ENCODE measurements at regions not wholly inside any gene's neighbourhood (a gene's known extent, or its start where the extent isn't known, plus 50 kb on each side); places are given as distances from the start of the nearest gene placed in this dataset.

DNA sequence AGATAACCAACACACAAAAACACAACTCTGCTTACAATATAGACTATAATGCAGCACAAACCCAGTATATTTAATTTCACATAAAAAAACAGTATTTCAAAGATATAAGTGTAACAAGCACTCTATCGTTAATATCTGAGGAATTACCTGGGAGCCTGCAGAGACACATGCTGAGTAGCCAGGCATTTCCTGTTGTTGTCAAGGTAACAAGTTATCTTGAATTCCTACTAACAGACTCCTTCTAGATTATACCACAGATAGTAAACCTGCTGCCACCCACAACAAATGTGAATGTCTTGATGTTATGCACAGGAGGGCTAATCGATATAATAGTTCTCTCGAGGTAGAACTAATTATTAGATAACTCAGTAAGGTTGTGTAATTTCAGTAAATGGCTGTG, 826.0 kb upstream of the PRR20A start:
- H3K27ac Mint-ChIP-seq: no peak overlapping the region
- no peaks in the 10 kb centered on the region for H3K4me1 Mint-ChIP-seq
- DNase-seq (no peak), ATAC-seq (ENCODE audit: low read depth in 2 of 2) (no peak)
- no peaks in the 10 kb centered on the region for H3K27me3 Mint-ChIP-seq
- H3K9me3 Mint-ChIP-seq: peaks cover 0 to 8% (median 2%) of the 10 kb centered on the region in 7 donors
- no peaks in the 10 kb centered on the region for H3K36me3 Mint-ChIP-seq
- H3K4me3 Mint-ChIP-seq: no peak overlapping the region

DNA sequence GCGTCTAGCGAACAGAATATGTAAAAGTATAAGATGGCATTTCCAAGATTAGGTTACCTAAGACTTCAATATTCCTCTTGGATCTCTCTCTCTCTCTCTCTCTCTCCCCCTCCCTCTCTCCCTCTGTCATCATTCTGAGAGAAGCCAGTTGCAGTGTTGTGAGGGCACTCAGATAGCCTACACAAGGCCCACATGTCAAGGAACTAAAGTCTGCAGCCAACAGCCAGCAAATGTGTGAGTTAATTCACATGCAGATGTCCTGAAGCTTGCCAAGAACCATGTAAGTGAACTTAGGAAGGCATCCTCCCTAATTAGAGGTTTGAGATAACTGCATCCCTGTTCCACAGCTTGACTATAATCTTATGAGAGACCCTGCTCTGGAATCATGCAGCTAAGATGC, 822.9 kb upstream of the PRR20A start:
- no peak for ATAC-seq (ENCODE audit: low read depth in 2 of 2)
- Mint-ChIP-seq H3K36me3 (no peaks in the 10 kb centered on the region), H3K4me1 (no peaks in the 10 kb centered on the region), H3K4me3 (no peak overlapping the region), H3K9me3 (peaks cover 0 to 13% (median 2%) of the 10 kb centered on the region in 7 donors), H3K27me3 (no peaks in the 10 kb centered on the region), H3K27ac (no peak overlapping the region)
- no peak for DNase-seq

DNA sequence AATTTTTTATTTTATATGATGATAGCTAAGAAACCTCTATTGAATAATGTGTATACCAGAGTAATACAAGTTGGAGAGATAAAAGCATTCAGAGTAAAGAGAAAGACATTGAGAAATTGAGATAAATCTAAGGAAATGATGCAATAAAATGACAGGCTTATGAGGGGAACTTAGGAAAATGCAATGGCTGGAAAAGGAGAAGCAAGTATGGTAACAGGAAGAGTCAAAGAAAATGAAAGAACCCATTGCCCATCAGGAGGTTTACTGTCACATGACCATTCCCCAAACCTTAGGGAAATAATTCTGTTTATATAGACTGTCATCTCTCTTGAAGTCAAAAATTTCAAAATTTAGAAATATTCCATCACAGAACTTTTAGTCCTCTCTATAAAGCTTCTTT, 808.0 kb upstream of the PRR20A start:
- Mint-ChIP-seq H3K27me3 (no peaks in the 10 kb centered on the region), H3K36me3 (no peaks in the 10 kb centered on the region), H3K4me1 (no peaks in the 10 kb centered on the region), H3K4me3 (no peak overlapping the region), H3K27ac (no peak overlapping the region), H3K9me3 (peaks cover 0 to 8% (median 4%) of the 10 kb centered on the region in 7 donors)
- ATAC-seq (ENCODE audit: low read depth in 2 of 2) (no peak), DNase-seq (no peak)

DNA sequence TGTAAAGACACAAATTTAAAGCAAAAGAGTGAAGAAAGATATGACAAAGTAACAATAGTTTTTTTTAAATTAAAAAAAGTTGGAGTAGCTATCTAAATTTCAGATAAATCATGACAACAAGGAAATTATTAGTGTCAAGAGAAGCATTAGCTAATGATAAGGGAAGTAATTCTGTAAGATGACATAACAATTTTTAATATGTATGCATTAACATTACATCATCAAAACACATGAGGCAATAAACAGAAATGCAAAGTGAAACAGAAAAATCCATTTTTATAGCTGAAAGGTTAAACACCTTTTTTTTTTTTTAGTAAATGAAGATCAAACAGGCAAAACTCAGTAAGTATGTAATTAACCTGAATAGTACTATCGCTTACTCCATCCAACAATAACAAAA, 804.9 kb upstream of the PRR20A start:
- Mint-ChIP-seq H3K4me3 (no peak overlapping the region), H3K4me1 (no peaks in the 10 kb centered on the region), H3K9me3 (peaks cover 0 to 8% (median 4%) of the 10 kb centered on the region in 7 donors), H3K27me3 (no peaks in the 10 kb centered on the region), H3K27ac (no peak overlapping the region), H3K36me3 (no peaks in the 10 kb centered on the region)
- ATAC-seq (ENCODE audit: low read depth in 2 of 2) (no peak), DNase-seq (no peak)

DNA sequence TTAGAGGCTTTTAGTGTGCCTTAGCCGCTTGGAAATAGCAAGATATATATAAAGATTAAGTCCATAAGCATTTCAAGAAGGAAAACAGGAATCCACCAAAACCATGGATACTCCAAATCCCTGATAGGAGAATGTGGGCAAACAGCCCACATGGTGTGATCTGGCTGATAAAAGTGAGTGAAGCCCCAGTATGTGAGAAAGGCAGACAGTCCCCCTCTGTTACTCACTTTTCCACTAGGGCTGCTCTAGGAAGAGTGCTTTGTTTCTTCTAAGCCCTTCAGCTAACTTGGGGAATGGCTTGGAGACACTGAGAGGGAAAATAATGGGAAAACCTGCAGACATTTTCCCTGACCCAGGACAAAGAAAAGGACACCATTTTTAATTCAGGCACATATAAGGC, 802.3 kb upstream of the PRR20A start:
- Mint-ChIP-seq H3K36me3 (no peaks in the 10 kb centered on the region), H3K27me3 (no peaks in the 10 kb centered on the region), H3K27ac (no peak overlapping the region), H3K9me3 (peaks cover 4 to 13% (median 9%) of the 10 kb centered on the region in 7 donors), H3K4me1 (no peaks in the 10 kb centered on the region), H3K4me3 (no peak overlapping the region)
- DNase-seq (no peak), ATAC-seq (ENCODE audit: low read depth in 2 of 2) (no peak)

DNA sequence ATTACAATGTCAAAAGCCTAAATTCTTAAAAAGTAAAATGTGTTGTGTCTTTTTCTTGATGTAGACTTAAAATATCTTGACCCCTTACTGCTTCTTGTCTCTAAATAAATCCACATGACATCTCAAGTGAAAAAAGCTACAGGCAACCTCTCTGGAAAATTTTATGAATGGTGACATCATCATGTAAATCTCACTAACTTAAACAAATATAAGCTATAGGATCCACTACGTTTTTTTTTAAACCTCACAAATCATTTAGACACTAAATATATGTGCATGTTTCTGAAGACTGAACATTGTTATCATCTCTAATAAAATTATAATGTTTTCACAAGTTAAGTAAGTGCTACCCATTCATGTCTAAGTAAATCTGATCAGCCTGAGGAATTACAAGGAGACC, 793.7 kb upstream of the PRR20A start:
- ATAC-seq (ENCODE audit: low read depth in 2 of 2) (no peak), DNase-seq (no peak)
- Mint-ChIP-seq H3K27me3 (no peaks in the 10 kb centered on the region), H3K9me3 (peaks cover 4 to 29% (median 8%) of the 10 kb centered on the region in 7 donors), H3K27ac (no peak overlapping the region), H3K36me3 (no peaks in the 10 kb centered on the region), H3K4me3 (no peak overlapping the region), H3K4me1 (no peaks in the 10 kb centered on the region)

DNA sequence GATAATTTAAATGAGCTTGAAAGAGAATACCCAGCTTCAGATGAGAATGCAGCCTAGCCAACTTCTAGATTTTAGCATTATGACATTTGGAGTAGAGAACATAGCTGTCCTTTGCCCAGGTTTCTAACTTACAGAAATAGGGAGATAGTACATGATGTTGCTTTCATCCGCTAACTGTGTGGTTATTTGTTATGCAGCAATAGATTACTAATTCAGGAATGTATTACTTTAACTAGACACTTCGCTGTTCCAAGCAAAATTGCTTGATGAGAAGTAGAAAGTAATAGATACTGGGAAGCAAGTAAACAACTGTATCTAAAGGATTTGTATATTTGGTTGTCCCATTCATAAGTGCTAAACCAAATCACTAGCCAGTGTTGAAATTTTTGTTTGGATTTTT, 790.9 kb upstream of the PRR20A start:
- no peaks in the 10 kb centered on the region for H3K36me3 Mint-ChIP-seq
- H3K27ac Mint-ChIP-seq: no peak overlapping the region
- H3K4me1 Mint-ChIP-seq: no peaks in the 10 kb centered on the region
- no peaks in the 10 kb centered on the region for H3K27me3 Mint-ChIP-seq
- H3K9me3 Mint-ChIP-seq: peaks cover 0 to 14% (median 4%) of the 10 kb centered on the region in 7 donors
- no peak overlapping the region for H3K4me3 Mint-ChIP-seq
- ATAC-seq (ENCODE audit: low read depth in 2 of 2) (no peak), DNase-seq (no peak)

DNA sequence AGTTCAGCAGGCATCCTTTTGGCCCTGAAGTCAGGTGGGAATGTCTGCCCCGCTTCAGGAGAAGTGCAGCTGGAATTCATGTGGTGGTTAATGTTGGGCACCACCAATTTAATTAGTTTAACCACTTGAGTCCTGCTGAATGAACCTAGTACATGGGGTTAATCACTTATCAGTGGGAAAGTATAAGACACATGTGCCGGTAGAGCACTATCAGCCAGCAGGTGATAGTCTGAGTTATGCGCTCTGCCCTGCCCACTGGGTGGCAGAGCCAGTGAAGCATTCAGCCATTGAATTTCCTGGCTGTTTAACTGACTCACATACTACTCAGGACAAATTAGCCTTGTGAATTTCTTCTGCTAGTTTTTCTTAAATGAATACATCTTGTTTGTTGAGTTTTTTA, 789.7 kb upstream of the PRR20A start:
- Mint-ChIP-seq H3K9me3 (peaks cover 0 to 19% (median 6%) of the 10 kb centered on the region in 7 donors), H3K4me3 (no peak overlapping the region), H3K4me1 (no peaks in the 10 kb centered on the region), H3K27me3 (no peaks in the 10 kb centered on the region), H3K27ac (no peak overlapping the region), H3K36me3 (no peaks in the 10 kb centered on the region)
- no peak for DNase-seq
- ATAC-seq (ENCODE audit: low read depth in 2 of 2): no peak

DNA sequence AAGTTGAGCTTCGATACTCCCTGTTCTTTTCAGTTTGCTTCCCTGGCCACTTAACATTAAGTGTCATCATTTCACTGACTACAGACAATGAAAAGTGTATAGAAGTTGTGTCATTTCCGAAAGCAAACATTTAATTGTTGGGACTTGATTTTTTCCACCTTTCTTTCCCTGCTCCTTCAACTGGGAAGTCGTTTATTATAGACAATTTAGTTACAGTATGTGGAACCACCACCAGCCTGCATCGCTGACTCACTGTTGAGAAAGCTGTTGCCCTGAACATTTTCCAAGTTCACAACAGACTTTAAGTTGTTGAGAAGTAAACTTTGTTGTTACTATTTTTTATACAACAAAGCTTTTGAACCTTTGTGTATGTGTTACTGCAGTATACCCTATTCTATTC, 788.4 kb upstream of the PRR20A start:
- ATAC-seq (ENCODE audit: low read depth in 2 of 2): no peak
- Mint-ChIP-seq H3K4me3 (no peak overlapping the region), H3K36me3 (no peaks in the 10 kb centered on the region), H3K9me3 (peaks cover 0 to 19% (median 4%) of the 10 kb centered on the region in 7 donors), H3K4me1 (no peaks in the 10 kb centered on the region), H3K27ac (no peak overlapping the region), H3K27me3 (no peaks in the 10 kb centered on the region)
- DNase-seq: no peak

DNA sequence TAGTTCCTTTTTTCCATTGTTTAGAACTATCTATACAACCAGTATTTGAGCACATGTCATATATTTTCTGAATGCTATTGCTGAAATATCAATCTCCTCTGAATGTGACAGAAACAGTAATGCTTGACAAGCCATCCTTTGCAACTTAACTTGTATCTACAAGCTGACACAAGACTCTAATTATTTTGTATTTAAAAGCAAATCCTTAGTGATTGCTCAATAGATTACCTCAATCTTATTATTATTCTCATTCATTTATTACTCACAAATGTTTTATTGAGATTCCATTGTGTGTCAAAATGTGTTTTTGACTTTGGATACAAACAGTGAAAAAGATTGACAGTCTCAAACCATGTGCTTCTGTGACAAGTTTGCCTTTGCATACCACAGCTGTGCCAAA, 787.8 kb upstream of the PRR20A start:
- Mint-ChIP-seq H3K4me3 (no peak overlapping the region), H3K36me3 (no peaks in the 10 kb centered on the region), H3K9me3 (peaks cover 0 to 15% (median 1%) of the 10 kb centered on the region in 7 donors), H3K27ac (no peak overlapping the region), H3K27me3 (no peaks in the 10 kb centered on the region), H3K4me1 (no peaks in the 10 kb centered on the region)
- no peak for DNase-seq
- ATAC-seq (ENCODE audit: low read depth in 2 of 2): no peak

DNA sequence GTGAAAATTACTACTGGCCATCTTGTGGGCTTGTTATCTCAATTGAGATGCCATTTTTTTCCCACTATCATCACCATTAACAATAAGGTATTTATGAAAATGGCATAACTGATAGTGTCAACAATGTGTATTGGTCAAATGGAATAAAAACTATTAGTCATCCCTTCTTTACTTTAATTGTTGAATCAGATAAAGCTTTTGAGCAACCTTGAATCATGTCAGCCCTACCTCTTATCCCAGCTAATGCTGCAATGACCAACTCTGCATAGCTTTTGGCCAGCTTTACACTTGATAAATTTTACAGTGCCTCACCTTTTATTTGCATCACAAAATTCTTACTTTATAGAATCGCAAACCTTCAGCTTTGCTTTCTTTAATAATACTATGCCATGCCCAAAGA, 784.0 kb upstream of the PRR20A start:
- H3K36me3 Mint-ChIP-seq: no peaks in the 10 kb centered on the region
- H3K27ac Mint-ChIP-seq: no peak overlapping the region
- DNase-seq (no peak), ATAC-seq (ENCODE audit: low read depth in 2 of 2) (no peak)
- no peaks in the 10 kb centered on the region for H3K27me3 Mint-ChIP-seq
- peaks cover 0 to 8% (median 2%) of the 10 kb centered on the region in 7 donors for H3K9me3 Mint-ChIP-seq
- H3K4me1 Mint-ChIP-seq: no peaks in the 10 kb centered on the region
- no peak overlapping the region for H3K4me3 Mint-ChIP-seq

DNA sequence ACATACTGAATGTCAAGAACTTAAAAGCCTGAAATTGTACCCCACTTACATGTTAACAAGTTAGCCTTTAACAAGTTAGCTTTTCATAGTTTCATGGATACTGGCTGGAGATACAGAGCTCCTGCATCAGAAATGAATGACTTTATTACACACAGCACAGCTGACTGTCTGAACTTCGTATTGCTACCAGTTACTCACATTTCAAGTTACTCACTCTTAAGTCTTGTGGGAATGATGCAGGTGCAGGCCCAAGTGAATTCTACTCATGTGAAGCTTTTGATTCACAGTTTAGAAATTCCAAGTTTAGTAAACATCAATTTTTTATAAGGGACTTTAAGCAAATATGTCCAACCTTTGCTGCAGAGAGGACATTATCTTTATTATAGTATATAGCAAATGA, 762.2 kb upstream of the PRR20A start:
- H3K9me3 Mint-ChIP-seq: peaks cover 4 to 17% (median 6%) of the 10 kb centered on the region in 7 donors

DNA sequence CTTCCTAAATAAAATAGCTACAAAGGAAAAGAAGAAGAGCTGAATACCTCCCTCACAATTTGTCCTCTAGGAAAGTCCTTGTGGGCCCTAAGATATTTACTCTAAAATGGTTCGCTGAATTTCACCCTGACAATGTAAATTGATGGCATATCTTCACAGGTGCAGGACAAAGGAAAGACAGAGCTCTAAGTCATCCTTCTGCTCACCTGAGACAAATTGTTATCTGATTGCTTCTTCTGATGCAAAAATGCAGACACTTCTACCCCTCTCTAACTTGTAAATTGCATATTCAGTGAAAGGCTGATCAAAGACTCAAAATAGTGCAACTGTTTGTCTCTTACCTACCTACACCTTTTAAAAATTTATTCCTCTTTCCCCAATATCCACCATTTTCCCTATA, 747.2 kb upstream of the PRR20A start:
- DNase-seq (no peak), ATAC-seq (ENCODE audit: low read depth in 2 of 2) (no peak)
- Mint-ChIP-seq H3K4me1 (no peaks in the 10 kb centered on the region), H3K9me3 (peaks cover 1 to 17% (median 5%) of the 10 kb centered on the region in 7 donors), H3K27me3 (no peaks in the 10 kb centered on the region), H3K4me3 (no peak overlapping the region), H3K27ac (no peak overlapping the region), H3K36me3 (no peaks in the 10 kb centered on the region)

More for the DNA sequence above, 762.2 kb upstream of the PRR20A start:
- H3K4me1 Mint-ChIP-seq: no peaks in the 10 kb centered on the region
- no peak overlapping the region for H3K27ac Mint-ChIP-seq
- H3K4me3 Mint-ChIP-seq: no peak overlapping the region
- H3K27me3 Mint-ChIP-seq: no peaks in the 10 kb centered on the region
- no peak for DNase-seq
- peaks cover 0 to 8% of the 10 kb centered on the region in 2 donors for H3K36me3 Mint-ChIP-seq
- no peak for ATAC-seq (ENCODE audit: low read depth in 2 of 2)

DNA sequence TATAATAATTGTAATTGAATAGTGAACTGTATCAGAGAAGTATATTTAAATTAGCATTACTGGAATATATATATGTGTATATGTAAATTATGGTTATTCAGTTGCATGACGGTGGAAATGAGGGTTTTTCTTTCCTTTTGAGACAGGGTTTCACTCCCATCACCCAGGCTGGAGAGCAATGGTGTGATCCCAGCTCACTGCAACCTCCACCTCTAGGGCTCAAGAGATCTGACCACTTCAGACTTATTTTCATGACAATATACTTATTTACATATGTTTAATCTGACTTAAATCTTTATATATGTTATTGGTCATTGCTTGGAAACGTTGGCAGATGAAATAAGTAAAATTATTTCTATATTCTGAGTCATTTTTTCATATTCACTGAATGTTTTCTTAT, 744.4 kb upstream of the PRR20A start:
- Mint-ChIP-seq H3K27ac (no peak overlapping the region), H3K9me3 (peaks cover 1 to 22% (median 5%) of the 10 kb centered on the region in 7 donors), H3K4me3 (no peak overlapping the region), H3K27me3 (no peaks in the 10 kb centered on the region), H3K4me1 (no peaks in the 10 kb centered on the region), H3K36me3 (no peaks in the 10 kb centered on the region)
- ATAC-seq (ENCODE audit: low read depth in 2 of 2): no peak
- no peak for DNase-seq

DNA sequence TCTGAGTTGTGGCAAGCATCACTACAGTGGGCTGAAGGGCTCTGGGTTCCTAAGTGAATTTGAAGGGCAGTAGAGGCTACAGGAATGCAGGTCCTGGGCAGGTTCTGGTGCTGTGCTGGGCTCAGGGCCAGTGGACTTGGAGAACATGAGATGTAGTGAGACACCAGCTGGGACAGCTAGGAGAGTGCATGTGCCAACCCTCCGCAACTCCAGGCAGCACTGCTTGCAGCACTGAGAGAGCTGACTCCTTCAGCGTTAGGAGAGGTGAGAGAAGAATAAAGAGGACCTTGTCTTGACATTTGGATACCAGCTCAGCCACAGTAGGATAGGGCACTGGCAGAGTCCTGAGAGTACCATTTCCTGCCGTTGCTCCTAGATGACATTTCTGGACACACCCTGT, 739.9 kb upstream of the PRR20A start:
- no peaks in the 10 kb centered on the region for H3K36me3 Mint-ChIP-seq
- H3K4me1 Mint-ChIP-seq: no peaks in the 10 kb centered on the region
- DNase-seq (no peak), ATAC-seq (ENCODE audit: low read depth in 2 of 2) (no peak)
- H3K4me3 Mint-ChIP-seq: no peak overlapping the region
- H3K27ac Mint-ChIP-seq: no peak overlapping the region
- H3K27me3 Mint-ChIP-seq: no peaks in the 10 kb centered on the region
- peaks cover 6 to 17% (median 10%) of the 10 kb centered on the region in 7 donors for H3K9me3 Mint-ChIP-seq

Measured in naive B cell (primary cell).